Sigmoid colon (tissue), 4 donors: ENCODE measurements at regions not wholly inside any gene's neighbourhood (a gene's known extent, or its start where the extent isn't known, plus 50 kb on each side); places are given as distances from the start of the nearest gene placed in this dataset.

Experiments used
- CTCF ChIP-seq, 4 experiments: fragments of 450-650 bp in 3 of 4; fragments of 200-600 bp in 1 of 4; IDR thresholded peaks; one replicate each; pipeline ENCODE4 v1.5.1; 2016 to 2019; ENCODE audit warnings: antibody characterized with exemption in 4 of 4, mild to moderate bottlenecking in 3 of 4, moderate library complexity in 2 of 4
- EP300 ChIP-seq, 4 donors: sonication (generic); formaldehyde crosslinking; IDR thresholded peaks; one replicate each; pipeline ENCODE4 v1.6.1; 2017; ENCODE audit warnings: antibody characterized with exemption in 4 of 4

GRCh38 chr18:61031626-61032025 is 301.6 kb upstream of the CDH20 start:
- no peak for TF ChIP-seq CTCF (IDR thresholded peaks at IDR 0.05)
- TF ChIP-seq EP300 (IDR thresholded peaks at IDR 0.05): no peak
